ENCODE measurements at regions not wholly inside any gene's neighbourhood (a gene's known extent, or its start where the extent isn't known, plus 50 kb on each side); places are given as distances from the start of the nearest gene placed in this dataset.

- TF ChIP-seq CTCF (IDR thresholded peaks at IDR 0.05) (no peak), POLR2A (IDR thresholded peaks at IDR 0.05) (no peak), POLR2AphosphoS5 (IDR thresholded peaks at IDR 0.05) (no peak)
These were observed 251.6 kb upstream of the TFAP2D start for GRCh38 chr6:50461696-50462095.
